ENCODE measurements at regions not wholly inside any gene's neighbourhood (a gene's known extent, or its start where the extent isn't known, plus 50 kb on each side); places are given as distances from the start of the nearest gene placed in this dataset.

DNA sequence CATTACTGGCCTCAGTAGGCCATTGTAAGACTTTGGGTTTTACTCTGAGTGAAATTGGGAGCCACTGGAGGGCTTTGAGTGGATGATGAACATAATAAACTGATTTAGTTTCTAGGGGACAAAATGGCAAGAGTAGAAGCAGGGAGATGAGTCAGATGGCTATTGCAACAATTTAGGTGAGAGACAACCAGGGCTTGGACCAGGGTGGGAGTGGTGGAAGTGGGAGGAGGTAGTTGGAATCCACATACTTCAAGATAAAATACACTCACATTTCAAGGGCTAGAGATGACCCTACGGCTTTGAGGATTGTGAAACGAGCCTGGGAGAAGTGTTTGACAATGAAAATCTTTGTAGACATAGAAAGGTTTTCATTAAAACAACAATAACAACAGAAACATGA, 136.3 kb downstream of the ACTBL2 start:
- no peak for TF ChIP-seq POLR2A (IDR thresholded peaks at IDR 0.05; ENCODE audit: low read depth)
- TF ChIP-seq, protein P1, sequence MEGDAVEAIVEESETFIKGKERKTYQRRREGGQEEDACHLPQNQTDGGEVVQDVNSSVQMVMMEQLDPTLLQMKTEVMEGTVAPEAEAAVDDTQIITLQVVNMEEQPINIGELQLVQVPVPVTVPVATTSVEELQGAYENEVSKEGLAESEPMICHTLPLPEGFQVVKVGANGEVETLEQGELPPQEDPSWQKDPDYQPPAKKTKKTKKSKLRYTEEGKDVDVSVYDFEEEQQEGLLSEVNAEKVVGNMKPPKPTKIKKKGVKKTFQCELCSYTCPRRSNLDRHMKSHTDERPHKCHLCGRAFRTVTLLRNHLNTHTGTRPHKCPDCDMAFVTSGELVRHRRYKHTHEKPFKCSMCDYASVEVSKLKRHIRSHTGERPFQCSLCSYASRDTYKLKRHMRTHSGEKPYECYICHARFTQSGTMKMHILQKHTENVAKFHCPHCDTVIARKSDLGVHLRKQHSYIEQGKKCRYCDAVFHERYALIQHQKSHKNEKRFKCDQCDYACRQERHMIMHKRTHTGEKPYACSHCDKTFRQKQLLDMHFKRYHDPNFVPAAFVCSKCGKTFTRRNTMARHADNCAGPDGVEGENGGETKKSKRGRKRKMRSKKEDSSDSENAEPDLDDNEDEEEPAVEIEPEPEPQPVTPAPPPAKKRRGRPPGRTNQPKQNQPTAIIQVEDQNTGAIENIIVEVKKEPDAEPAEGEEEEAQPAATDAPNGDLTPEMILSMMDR (IDR thresholded peaks at IDR 0.05) = no peak
- no peak for TF ChIP-seq POLR2AphosphoS5 (IDR thresholded peaks at IDR 0.05)
- TF ChIP-seq EP300 (IDR thresholded peaks at IDR 0.05) = no peak
